Activated CD8-positive, alpha-beta T cell treated with anti-CD3 and anti-CD28 coated beads for 36 hours (primary cell): ENCODE measurements at regions not wholly inside any gene's neighbourhood (a gene's known extent, or its start where the extent isn't known, plus 50 kb on each side); places are given as distances from the start of the nearest gene placed in this dataset.

Experiments
- ATAC-seq: fragments of 200-7000 bp; cut with Tn5 transposase; one replicate; pipeline ENCODE4 v1.10.0; 2021; ENCODE audit warnings: mild to moderate bottlenecking, moderate library complexity
- CTCF ChIA-PET: fragments of 350-600 bp; sonication (Branson Sonifier 250); formaldehyde crosslinking; loops from one replicate; lab custom pipeline; 2021; ENCODE audit warnings: antibody characterized with exemption; lab: Charles Lee
- POLR2A ChIA-PET: fragments of 350-600 bp; sonication (Branson Sonifier 250); formaldehyde crosslinking; loops from one replicate; lab custom pipeline; 2021; ENCODE audit warnings: antibody characterized with exemption; lab: Charles Lee
- DNase-seq: peaks from one replicate; pipeline ENCODE4 v3.0.0-alpha.2; 2020
- H3K27ac Mint-ChIP-seq: one replicate; pipeline ENCODE4 v1.8.0; 2021; ENCODE audit warnings: mild to moderate bottlenecking, mixed read lengths
- H3K27me3 Mint-ChIP-seq: one replicate; pipeline ENCODE4 v1.8.0; 2021; ENCODE audit warnings: mixed read lengths
- H3K36me3 Mint-ChIP-seq: one replicate; pipeline ENCODE4 v1.8.0; 2021; ENCODE audit warnings: low read depth, mixed read lengths
- H3K4me1 Mint-ChIP-seq: one replicate; pipeline ENCODE4 v1.8.0; 2021; ENCODE audit warnings: low read depth, mixed read lengths
- H3K4me3 Mint-ChIP-seq: one replicate; pipeline ENCODE4 v1.8.0; 2021; ENCODE audit warnings: mild to moderate bottlenecking, moderate library complexity, mixed read lengths
- H3K9me3 Mint-ChIP-seq: one replicate; pipeline ENCODE4 v1.8.0; 2021; ENCODE audit warnings: mixed read lengths
- CTCF ChIP-seq: fragments of 200-600 bp; IDR thresholded peaks from one replicate; pipeline ENCODE4 v1.8.0; 2022; ENCODE audit warnings: antibody characterized with exemption, mild to moderate bottlenecking
- intact Hi-C: fragments of 100-400 bp; cut with micrococcal nuclease; formaldehyde crosslinking; loops from one replicate; pipeline ENCODE4 v1.10.0; 2022

- TF ChIP-seq CTCF = no peak
- no peak overlapping the region for H3K4me3 Mint-ChIP-seq
- no peaks in the 10 kb centered on the region for H3K36me3 Mint-ChIP-seq
- H3K27ac Mint-ChIP-seq = no peak overlapping the region
- no peaks in the 10 kb centered on the region for H3K9me3 Mint-ChIP-seq
- H3K27me3 Mint-ChIP-seq = no peaks in the 10 kb centered on the region
- ATAC-seq (no peak), DNase-seq (no peak)
- CTCF ChIA-PET = no interaction called here
- POLR2A ChIA-PET = no interaction called here
- no peaks in the 10 kb centered on the region for H3K4me1 Mint-ChIP-seq
- intact Hi-C loops = no loop called here
Measured at GRCh38 chr4:58113126-58113525, 1002.9 kb upstream of the IGFBP7 start.

GRCh38 chr4:58111818-58112217 lies 1001.6 kb upstream of the IGFBP7 start:
- ATAC-seq = no peak
- no peak overlapping the region for H3K27ac Mint-ChIP-seq
- no peak for DNase-seq
- no peaks in the 10 kb centered on the region for H3K27me3 Mint-ChIP-seq
- ChIA-PET CTCF (no interaction called here), POLR2A (no interaction called here)
- TF ChIP-seq CTCF = no peak
- intact Hi-C loops = no loop called here
- H3K4me1 Mint-ChIP-seq = no peaks in the 10 kb centered on the region
- no peak overlapping the region for H3K4me3 Mint-ChIP-seq
- H3K36me3 Mint-ChIP-seq = no peaks in the 10 kb centered on the region
- H3K9me3 Mint-ChIP-seq = no peaks in the 10 kb centered on the region

GRCh38 chr4:58093352-58093751 lies 983.2 kb upstream of the IGFBP7 start:
- DNase-seq (no peak), ATAC-seq (no peak)
- Mint-ChIP-seq H3K27ac (no peak overlapping the region), H3K9me3 (no peaks in the 10 kb centered on the region), H3K4me1 (no peaks in the 10 kb centered on the region), H3K4me3 (no peak overlapping the region), H3K36me3 (no peaks in the 10 kb centered on the region), H3K27me3 (no peaks in the 10 kb centered on the region)
- CTCF ChIA-PET = no interaction called here
- POLR2A ChIA-PET = no interaction called here
- no peak for TF ChIP-seq CTCF
- intact Hi-C loops = no loop called here

- intact Hi-C loops = no loop called here
- CTCF ChIA-PET = no interaction called here
- Mint-ChIP-seq H3K4me3 (no peak overlapping the region), H3K27me3 (no peaks in the 10 kb centered on the region), H3K27ac (no peak overlapping the region), H3K9me3 (no peaks in the 10 kb centered on the region), H3K36me3 (no peaks in the 10 kb centered on the region), H3K4me1 (no peaks in the 10 kb centered on the region)
- ATAC-seq (no peak), DNase-seq (no peak)
- TF ChIP-seq CTCF = no peak
- POLR2A ChIA-PET = no interaction called here
Measured at GRCh38 chr4:58090539-58090938, 980.4 kb upstream of the IGFBP7 start.

- Mint-ChIP-seq H3K27me3 (no peaks in the 10 kb centered on the region), H3K4me3 (no peak overlapping the region), H3K36me3 (no peaks in the 10 kb centered on the region), H3K4me1 (no peaks in the 10 kb centered on the region), H3K9me3 (peaks cover 4% of the 10 kb centered on the region), H3K27ac (no peak overlapping the region)
- CTCF ChIA-PET = no interaction called here
- no peak for TF ChIP-seq CTCF
- ATAC-seq (no peak), DNase-seq (no peak)
- POLR2A ChIA-PET = interaction anchor here (0.6 kb wide), 1 partner anchor 21 kb away, joined by 4 read pairs; no protein-coding TSS in a partner anchor
- intact Hi-C loops = no loop called here
Measured at GRCh38 chr4:58081356-58081755, 971.2 kb upstream of the IGFBP7 start.
